Testis (tissue), 2 donors: ENCODE measurements at regions not wholly inside any gene's neighbourhood (a gene's known extent, or its start where the extent isn't known, plus 50 kb on each side); places are given as distances from the start of the nearest gene placed in this dataset.

Experiments
- DNase-seq: peaks from one replicate; pipeline ENCODE4 v3.0.0-alpha.2; 2019
- H3K27ac ChIP-seq, 2 donors: fragments of 200-600 bp; sonication (generic); one replicate each; pipeline ENCODE4 v1.5.1; 2019
- H3K27me3 ChIP-seq: fragments of 200-600 bp; sonication (generic); one replicate; pipeline ENCODE4 v1.5.1; 2019
- H3K36me3 ChIP-seq: fragments of 200-600 bp; sonication (generic); one replicate; pipeline ENCODE4 v1.5.1; 2017; ENCODE audit warnings: low read depth; ENCODE audit errors: missing control alignments
- H3K4me1 ChIP-seq: fragments of 200-600 bp; sonication (generic); one replicate; pipeline ENCODE4 v1.5.1; 2019
- H3K4me3 ChIP-seq, 2 donors: fragments of 200-600 bp; sonication (generic); one replicate each; pipeline ENCODE4 v1.5.1; 2017 to 2019
- H3K9me3 ChIP-seq: fragments of 200-600 bp; sonication (generic); one replicate; pipeline ENCODE4 v1.5.1; 2017
- POLR2A ChIP-seq: fragments of 450-650 bp; IDR thresholded peaks from one replicate; pipeline ENCODE4 v1.6.1; 2017; ENCODE audit warnings: antibody characterized with exemption, mild to moderate bottlenecking, moderate library complexity
- WGBS, 2 donors: methylation state at CpG; one replicate each; pipeline ENCODE4 v1.1.5; 2018; 5-methylcytosine and 5-hydroxymethylcytosine counted together
- intact Hi-C: fragments of 100-400 bp; cut with DNase I; formaldehyde crosslinking; loops from one replicate; pipeline ENCODE4 v1.15.1; 2023; ENCODE audit warnings: low total_unique reads
- TF ChIP-seq, protein P1 (sequence below), 3 experiments: fragments of 450-650 bp in 2 of 3; fragments of 200-600 bp in 1 of 3; sonication (generic) in 1 of 3; IDR thresholded peaks; one replicate each; pipeline ENCODE4 v1.5.1; 2016 to 2019; ENCODE audit warnings: antibody characterized with exemption in 3 of 3, mild to moderate bottlenecking in 2 of 3, moderate library complexity in 1 of 3

DNA sequence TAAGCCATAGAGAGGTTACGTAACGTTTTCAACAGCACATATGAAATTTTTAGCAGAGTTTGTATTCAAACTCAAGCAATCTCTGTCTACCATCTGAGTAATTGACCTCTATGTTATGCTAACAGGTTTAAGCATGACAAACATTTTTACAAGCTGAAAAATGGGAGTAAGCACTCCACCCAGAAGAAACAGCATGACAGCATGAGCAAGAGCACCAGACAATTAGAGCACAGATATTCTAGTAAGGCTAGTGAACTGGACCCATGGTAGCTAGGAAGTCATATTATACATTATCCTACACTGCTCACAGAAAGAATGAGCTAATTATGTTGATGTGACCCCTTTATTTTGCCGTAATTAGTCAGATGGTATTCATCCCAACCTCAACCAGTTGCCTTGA is 200.5 kb downstream of the PABPC4L start:
- Histone ChIP-seq H3K4me1 (no peaks in the 10 kb centered on the region), H3K9me3 (no peaks in the 10 kb centered on the region), H3K27me3 (no peaks in the 10 kb centered on the region), H3K36me3 (no peaks in the 10 kb centered on the region), H3K4me3 (no peak overlapping the region), H3K27ac (no peak overlapping the region)
- 91 to 97% methylated on average over 3 of the region's 3 CpGs for WGBS, 2 donors
- no peak for TF ChIP-seq POLR2A
- TF ChIP-seq, protein P1, sequence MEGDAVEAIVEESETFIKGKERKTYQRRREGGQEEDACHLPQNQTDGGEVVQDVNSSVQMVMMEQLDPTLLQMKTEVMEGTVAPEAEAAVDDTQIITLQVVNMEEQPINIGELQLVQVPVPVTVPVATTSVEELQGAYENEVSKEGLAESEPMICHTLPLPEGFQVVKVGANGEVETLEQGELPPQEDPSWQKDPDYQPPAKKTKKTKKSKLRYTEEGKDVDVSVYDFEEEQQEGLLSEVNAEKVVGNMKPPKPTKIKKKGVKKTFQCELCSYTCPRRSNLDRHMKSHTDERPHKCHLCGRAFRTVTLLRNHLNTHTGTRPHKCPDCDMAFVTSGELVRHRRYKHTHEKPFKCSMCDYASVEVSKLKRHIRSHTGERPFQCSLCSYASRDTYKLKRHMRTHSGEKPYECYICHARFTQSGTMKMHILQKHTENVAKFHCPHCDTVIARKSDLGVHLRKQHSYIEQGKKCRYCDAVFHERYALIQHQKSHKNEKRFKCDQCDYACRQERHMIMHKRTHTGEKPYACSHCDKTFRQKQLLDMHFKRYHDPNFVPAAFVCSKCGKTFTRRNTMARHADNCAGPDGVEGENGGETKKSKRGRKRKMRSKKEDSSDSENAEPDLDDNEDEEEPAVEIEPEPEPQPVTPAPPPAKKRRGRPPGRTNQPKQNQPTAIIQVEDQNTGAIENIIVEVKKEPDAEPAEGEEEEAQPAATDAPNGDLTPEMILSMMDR (IDR thresholded peaks at IDR 0.05), result no peak
- intact Hi-C loops, result no loop called here
- DNase-seq, result no peak

DNA sequence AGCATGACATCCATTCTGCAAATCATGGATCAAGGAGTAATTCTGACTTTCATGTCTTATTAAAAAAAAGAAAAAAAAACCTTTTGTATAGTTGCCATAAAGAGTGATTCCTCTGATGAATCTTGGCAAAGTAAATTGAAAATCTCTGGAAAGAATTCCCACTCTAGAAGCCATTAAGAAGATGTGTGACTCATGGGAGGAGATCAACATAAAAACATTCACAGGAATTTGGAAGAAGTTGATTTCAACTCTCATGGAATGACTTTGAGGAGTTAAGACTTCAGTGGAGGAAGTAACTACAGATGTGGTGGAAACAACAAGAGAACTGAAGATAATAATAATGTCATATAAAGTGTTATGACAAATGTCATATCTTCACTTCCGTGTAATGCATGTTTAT is 204.2 kb downstream of the PABPC4L start:
- no peaks in the 10 kb centered on the region for H3K9me3 ChIP-seq
- no peak overlapping the region for H3K27ac ChIP-seq
- no peak for DNase-seq
- 73 to 81% methylated on average over 1 of the region's 1 CpG for WGBS, 2 donors
- no peaks in the 10 kb centered on the region for H3K36me3 ChIP-seq
- H3K4me1 ChIP-seq, result no peaks in the 10 kb centered on the region
- intact Hi-C loops, result no loop called here
- no peaks in the 10 kb centered on the region for H3K27me3 ChIP-seq
- H3K4me3 ChIP-seq, result no peak overlapping the region
- TF ChIP-seq, protein P1 (IDR thresholded peaks at IDR 0.05), result no peak
- TF ChIP-seq POLR2A, result no peak

DNA sequence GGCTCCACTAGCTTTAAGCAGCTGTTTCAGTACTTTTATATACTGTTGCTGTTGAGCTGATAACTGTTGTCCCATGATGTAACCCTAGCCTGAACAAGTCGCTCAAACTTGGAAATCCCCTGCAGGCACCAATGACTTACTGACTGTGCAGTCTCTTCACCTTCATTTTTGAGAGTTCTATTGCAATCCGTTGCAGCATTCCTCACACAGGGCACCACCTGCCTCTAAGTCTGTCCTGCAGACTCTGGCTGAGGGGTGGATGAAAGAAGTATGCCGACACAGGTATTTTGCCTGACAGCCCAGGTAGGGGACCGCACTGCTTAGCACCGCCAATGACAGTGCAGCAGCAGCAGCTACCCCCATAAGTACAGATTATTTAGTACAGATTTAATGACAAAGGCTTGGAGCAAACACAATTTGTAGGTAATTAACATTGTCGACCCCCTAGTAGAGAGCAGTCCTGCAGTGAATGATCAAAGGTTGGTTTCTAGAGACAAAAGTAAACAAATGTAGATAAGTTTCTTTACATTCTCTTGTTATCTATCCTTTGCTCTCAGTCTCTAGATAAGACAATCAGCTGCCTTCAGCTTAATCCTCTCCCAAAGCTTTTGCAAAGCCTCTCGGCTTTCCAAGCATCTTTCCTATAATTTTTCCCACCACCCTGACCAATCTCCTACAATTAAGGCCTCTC is 205.0 kb downstream of the PABPC4L start:
- Histone ChIP-seq H3K27me3 (no peaks in the 10 kb centered on the region), H3K27ac (no peak overlapping the region), H3K9me3 (no peaks in the 10 kb centered on the region), H3K4me3 (no peak overlapping the region), H3K4me1 (no peaks in the 10 kb centered on the region), H3K36me3 (no peaks in the 10 kb centered on the region)
- intact Hi-C loops, result no loop called here
- DNase-seq, result no peak
- TF ChIP-seq, protein P1 (IDR thresholded peaks at IDR 0.05), result no peak
- no peak for TF ChIP-seq POLR2A
- 91 to 93% methylated on average over 7 of the region's 7 CpGs for WGBS, 2 donors

DNA sequence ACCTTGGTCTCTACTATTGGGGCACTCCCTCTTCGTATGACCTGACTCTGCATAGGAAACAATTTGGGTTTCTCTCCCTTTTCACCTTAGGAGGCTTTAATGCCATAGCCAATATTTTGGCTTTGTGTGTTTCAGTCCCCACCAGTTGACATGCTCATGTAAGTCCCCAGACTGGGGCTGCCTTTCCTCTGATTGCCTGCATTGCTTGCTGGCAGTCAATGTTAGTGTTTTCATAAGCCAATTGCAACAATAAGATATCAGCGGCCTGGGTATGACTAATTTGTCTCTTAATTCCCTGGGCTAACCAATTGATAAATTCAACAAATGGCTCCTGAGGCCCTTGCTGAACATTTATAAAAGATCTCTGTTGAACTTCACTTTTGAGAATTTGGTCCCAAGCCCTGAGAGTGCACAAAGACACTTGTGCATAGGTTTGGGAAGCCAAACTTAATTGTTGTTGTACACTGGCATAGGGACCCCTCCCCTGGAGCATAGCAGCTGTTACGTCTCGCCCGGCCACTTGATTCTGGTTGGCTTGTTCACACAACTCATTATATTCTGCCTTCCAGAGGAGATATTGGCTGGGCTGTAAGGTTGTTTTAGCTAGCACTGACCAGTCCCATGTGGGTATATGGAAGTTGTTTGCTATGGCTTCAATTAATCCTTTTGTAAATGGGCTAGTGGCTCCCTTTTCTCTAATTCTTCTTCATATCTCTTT is 206.2 kb downstream of the PABPC4L start:
- Histone ChIP-seq H3K36me3 (no peaks in the 10 kb centered on the region), H3K9me3 (no peaks in the 10 kb centered on the region), H3K27ac (no peak overlapping the region), H3K4me3 (no peak overlapping the region), H3K27me3 (no peaks in the 10 kb centered on the region), H3K4me1 (no peaks in the 10 kb centered on the region)
- TF ChIP-seq, protein P1 (IDR thresholded peaks at IDR 0.05), result no peak
- TF ChIP-seq POLR2A, result no peak
- intact Hi-C loops, result no loop called here
- DNase-seq, result no peak
- WGBS, 2 donors, result 90 to 92% methylated on average over 5 of the region's 5 CpGs
